Thyroid gland (tissue), 4 donors: ENCODE measurements at regions not wholly inside any gene's neighbourhood (a gene's known extent, or its start where the extent isn't known, plus 50 kb on each side); places are given as distances from the start of the nearest gene placed in this dataset.

ENCODE experiments used
- DNase-seq, 2 donors: peaks; one replicate each; pipeline ENCODE4 v3.0.0-alpha.2; 2019
- H3K27ac ChIP-seq, 3 donors: fragments of 200-600 bp; sonication (generic); 1 replicate in 2 of 3; 2 replicates in 1 of 3; pipeline ENCODE4 v1.5.1; 2016 to 2019; ENCODE audit warnings: mild to moderate bottlenecking in 1 of 3, moderate library complexity in 1 of 3
- H3K27me3 ChIP-seq: fragments of 200-600 bp; sonication (generic); one replicate; pipeline ENCODE4 v1.5.1; 2019
- H3K36me3 ChIP-seq, 2 donors: fragments of 200-600 bp; sonication (generic); one replicate each; pipeline ENCODE4 v1.5.1; 2016 to 2019
- H3K4me1 ChIP-seq, 2 donors: fragments of 200-600 bp; sonication (generic); one replicate each; pipeline ENCODE4 v1.5.1; 2017 to 2019
- H3K4me3 ChIP-seq, 3 donors: fragments of 200-600 bp; sonication (generic); replicated peaks in 1 of 3; 1 replicate in 2 of 3; 2 replicates in 1 of 3; pipeline ENCODE4 v1.5.1; 2016; ENCODE audit warnings: mild to moderate bottlenecking in 1 of 3
- H3K9me3 ChIP-seq: fragments of 200-600 bp; sonication (generic); one replicate; pipeline ENCODE4 v1.5.1; 2017
- CTCF ChIP-seq, 6 experiments: fragments of 200-600 bp in 3 of 6; fragments of 450-650 bp in 3 of 6; sonication (generic) in 3 of 6; IDR thresholded peaks; one replicate each; pipeline ENCODE4 v1.5.1; 2016 to 2019; ENCODE audit warnings: antibody characterized with exemption in 6 of 6, mild to moderate bottlenecking in 2 of 6, inconsistent platforms in 1 of 6, moderate library complexity in 1 of 6
- POLR2A ChIP-seq, 2 donors: fragments of 450-650 bp; IDR thresholded peaks; one replicate each; pipeline ENCODE4 v1.6.1; 2017; ENCODE audit warnings: antibody characterized with exemption in 2 of 2, mild to moderate bottlenecking in 2 of 2, moderate library complexity in 1 of 2
- WGBS, 2 donors: methylation state at CpG; one replicate each; pipeline ENCODE4 v1.1.5; 2017; 5-methylcytosine and 5-hydroxymethylcytosine counted together
- intact Hi-C: fragments of 100-400 bp; cut with DNase I; formaldehyde crosslinking; loops from one replicate; pipeline ENCODE4 v1.15.1; 2023

GRCh38 chr21:27448960-27449359 lies 482.1 kb upstream of the ADAMTS5 start:
- peak in 1 of 2 donors; percentile 8 for DNase-seq
- 76% methylated on average over 7 of the region's 7 CpGs for WGBS, 2 donors
- intact Hi-C loops: no loop called here

GRCh38 chr21:27447843-27448242 lies 481.0 kb upstream of the ADAMTS5 start:
- Histone ChIP-seq H3K27ac (peak overlapping the region in 1 of 3 donors; percentile 48), H3K4me1 (peaks cover 3 to 8% of the 10 kb centered on the region in 2 donors), H3K4me3 (no peak overlapping the region), H3K27me3 (no peaks in the 10 kb centered on the region), H3K36me3 (no peaks in the 10 kb centered on the region), H3K9me3 (no peaks in the 10 kb centered on the region)
- WGBS, 2 donors: 76 to 95% methylated on average over 1 of the region's 1 CpG
- intact Hi-C loops: no loop called here
- no peak for TF ChIP-seq POLR2A (IDR thresholded peaks at IDR 0.05)
- TF ChIP-seq CTCF (IDR thresholded peaks at IDR 0.05): no peak
- no peak for DNase-seq

More at GRCh38 chr21:27448960-27449359, 482.1 kb upstream of the ADAMTS5 start:
- H3K36me3 ChIP-seq: no peaks in the 10 kb centered on the region
- peak overlapping the region in 1 of 3 donors; percentile 28 for H3K27ac ChIP-seq
- peaks cover 3 to 8% of the 10 kb centered on the region in 2 donors for H3K4me1 ChIP-seq
- H3K9me3 ChIP-seq: no peaks in the 10 kb centered on the region
- H3K4me3 ChIP-seq: no peak overlapping the region
- no peaks in the 10 kb centered on the region for H3K27me3 ChIP-seq
- TF ChIP-seq CTCF (IDR thresholded peaks at IDR 0.05): no peak
- TF ChIP-seq POLR2A (IDR thresholded peaks at IDR 0.05): no peak

- Histone ChIP-seq H3K36me3 (no peaks in the 10 kb centered on the region), H3K27me3 (no peaks in the 10 kb centered on the region), H3K4me3 (no peak overlapping the region), H3K4me1 (no peaks in the 10 kb centered on the region), H3K9me3 (no peaks in the 10 kb centered on the region), H3K27ac (no peak overlapping the region)
- intact Hi-C loops: no loop called here
- 56 to 69% methylated on average over 3 of the region's 3 CpGs for WGBS, 2 donors
- no peak for TF ChIP-seq CTCF (IDR thresholded peaks at IDR 0.05)
- TF ChIP-seq POLR2A (IDR thresholded peaks at IDR 0.05): no peak
- no peak for DNase-seq
Measured at GRCh38 chr21:27429710-27430341, 462.9 kb upstream of the ADAMTS5 start.

GRCh38 chr21:27426196-27426595 lies 459.3 kb upstream of the ADAMTS5 start:
- no peak for TF ChIP-seq POLR2A (IDR thresholded peaks at IDR 0.05)
- TF ChIP-seq CTCF (IDR thresholded peaks at IDR 0.05): no peak
- peak overlapping the region in 1 of 3 donors; percentile 25 for H3K27ac ChIP-seq
- 46 to 85% methylated on average over 1 of the region's 1 CpG for WGBS, 2 donors
- no peaks in the 10 kb centered on the region for H3K9me3 ChIP-seq
- DNase-seq: no peak
- H3K27me3 ChIP-seq: no peaks in the 10 kb centered on the region
- no peak overlapping the region for H3K4me3 ChIP-seq
- peaks cover 0 to 6% of the 10 kb centered on the region in 2 donors for H3K4me1 ChIP-seq
- no peaks in the 10 kb centered on the region for H3K36me3 ChIP-seq
- intact Hi-C loops: no loop called here

- WGBS, 2 donors: 51 to 66% methylated on average over 3 of the region's 3 CpGs
Measured at GRCh38 chr21:27425574-27425973, 458.7 kb upstream of the ADAMTS5 start.

More at GRCh38 chr21:27425574-27425973, 458.7 kb upstream of the ADAMTS5 start:
- Histone ChIP-seq H3K27me3 (no peaks in the 10 kb centered on the region), H3K4me3 (no peak overlapping the region), H3K4me1 (peaks cover 0 to 6% of the 10 kb centered on the region in 2 donors), H3K36me3 (no peaks in the 10 kb centered on the region), H3K9me3 (no peaks in the 10 kb centered on the region), H3K27ac (peak overlapping the region in 2 of 3 donors; percentile 1 to 25)
- TF ChIP-seq POLR2A (IDR thresholded peaks at IDR 0.05): no peak
- no peak for TF ChIP-seq CTCF (IDR thresholded peaks at IDR 0.05)
- no peak for DNase-seq
- intact Hi-C loops: no loop called here
